T-helper 22 cell (primary cell): ENCODE measurements at regions not wholly inside any gene's neighbourhood (a gene's known extent, or its start where the extent isn't known, plus 50 kb on each side); places are given as distances from the start of the nearest gene placed in this dataset.
"Not testable (repeated sequence)": the region's sequence is repeated elsewhere in the genome, so short reads cannot be mapped to it uniquely, and the experiment has no call there.

ENCODE experiments used
- DNase-seq: peaks from one replicate; pipeline ENCODE4 v3.0.0-alpha.2; 2020; ENCODE audit warnings: low read depth

GRCh38 chr1:87958201-87958600 is 629.5 kb downstream of the LMO4 start:
- no peak for DNase-seq

DNA sequence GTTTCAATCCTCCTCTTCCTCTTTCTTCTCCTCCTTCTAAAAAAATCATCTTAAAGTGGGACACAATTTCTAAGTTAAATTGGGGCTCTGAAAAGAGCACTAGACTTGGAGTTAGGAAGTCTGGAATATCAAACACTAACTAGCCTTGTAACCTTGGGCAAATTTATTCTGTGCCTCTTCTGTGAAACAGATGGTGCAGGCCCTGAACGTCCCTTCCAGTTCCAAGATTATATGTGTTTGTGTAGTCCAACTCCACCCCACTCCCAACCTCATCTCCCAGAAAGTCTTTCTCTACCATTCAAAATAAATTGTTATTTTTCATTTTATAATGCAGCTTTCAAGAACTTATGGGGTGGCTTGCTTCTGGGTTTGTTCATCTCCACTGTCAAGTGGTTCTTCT is 630.0 kb downstream of the LMO4 start:
- DNase-seq = no peak

DNA sequence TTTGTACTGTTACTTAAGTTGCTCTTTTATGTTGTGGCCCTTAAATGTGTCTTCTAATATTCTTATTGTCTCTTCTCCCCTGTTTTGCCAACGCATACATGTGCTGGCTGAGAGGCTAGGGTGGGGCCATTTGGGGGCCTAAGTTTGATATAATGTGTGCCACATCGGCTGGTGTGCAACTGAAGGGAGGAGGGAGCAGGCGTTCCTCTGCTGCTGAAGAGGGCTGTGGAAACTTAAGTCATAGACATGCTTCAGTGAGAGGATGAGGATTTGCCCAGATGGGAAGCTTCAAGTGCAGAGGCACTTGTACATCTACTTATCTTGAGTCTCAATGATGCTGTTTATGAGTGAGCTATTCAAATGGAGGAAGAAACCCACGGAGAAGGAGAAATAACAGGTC is 630.6 kb downstream of the LMO4 start:
- no peak for DNase-seq

- no peak for DNase-seq
These were observed 633.3 kb downstream of the LMO4 start for GRCh38 chr1:87961992-87962391.

GRCh38 chr1:87963556-87963955 is 634.9 kb downstream of the LMO4 start:
- DNase-seq = no peak

GRCh38 chr1:87965193-87965592 is 636.5 kb downstream of the LMO4 start:
- no peak for DNase-seq

- no peak for DNase-seq
These were observed 639.7 kb downstream of the LMO4 start for GRCh38 chr1:87968197-87968955.

DNA sequence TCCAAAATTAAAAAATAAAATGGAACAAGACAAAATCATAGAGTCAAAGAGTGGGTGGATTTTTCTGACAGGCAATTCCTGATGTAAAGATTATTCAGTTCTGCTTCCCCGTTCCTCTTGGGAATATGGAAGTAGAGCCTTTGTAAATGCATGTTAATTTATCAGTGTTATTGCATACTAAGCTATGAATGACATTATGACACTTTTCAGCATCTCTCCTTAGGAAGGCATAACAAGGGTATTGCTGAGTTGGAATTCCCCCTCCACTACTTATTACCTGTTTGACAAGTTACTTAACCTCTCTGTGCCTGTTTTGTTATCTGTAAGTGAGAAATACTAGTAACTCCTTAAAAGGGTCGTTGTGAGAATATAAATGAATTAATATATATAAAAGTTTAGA is 640.4 kb downstream of the LMO4 start:
- no peak for DNase-seq

- no peak for DNase-seq
These were observed 644.1 kb downstream of the LMO4 start for GRCh38 chr1:87972811-87973210.

GRCh38 chr1:87973896-87974295 is 645.2 kb downstream of the LMO4 start:
- DNase-seq = no peak

GRCh38 chr1:87976316-87976715 is 647.6 kb downstream of the LMO4 start:
- no peak for DNase-seq

GRCh38 chr1:87977145-87977544 is 648.5 kb downstream of the LMO4 start:
- DNase-seq = no peak

DNA sequence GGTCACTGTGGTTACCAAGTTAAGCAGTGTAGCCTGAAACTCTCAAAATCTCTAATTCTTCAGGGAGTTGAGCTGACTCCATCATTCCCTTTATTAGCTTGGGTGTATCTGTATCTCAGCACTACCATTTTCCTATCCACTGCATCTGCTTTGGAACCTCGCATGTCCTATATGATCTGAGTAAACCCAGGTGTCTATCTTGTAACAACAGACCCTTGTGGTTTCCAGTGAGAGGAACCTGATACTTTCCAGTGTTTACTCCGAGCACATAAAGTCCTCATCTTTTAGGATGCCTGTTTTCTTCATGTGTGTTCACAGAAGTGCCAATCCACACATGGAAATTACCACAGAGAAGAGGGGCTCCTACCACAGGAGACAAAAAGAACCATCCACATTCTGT is 650.4 kb downstream of the LMO4 start:
- DNase-seq = no peak

GRCh38 chr1:87980494-87980893 is 651.8 kb downstream of the LMO4 start:
- DNase-seq = no peak

DNA sequence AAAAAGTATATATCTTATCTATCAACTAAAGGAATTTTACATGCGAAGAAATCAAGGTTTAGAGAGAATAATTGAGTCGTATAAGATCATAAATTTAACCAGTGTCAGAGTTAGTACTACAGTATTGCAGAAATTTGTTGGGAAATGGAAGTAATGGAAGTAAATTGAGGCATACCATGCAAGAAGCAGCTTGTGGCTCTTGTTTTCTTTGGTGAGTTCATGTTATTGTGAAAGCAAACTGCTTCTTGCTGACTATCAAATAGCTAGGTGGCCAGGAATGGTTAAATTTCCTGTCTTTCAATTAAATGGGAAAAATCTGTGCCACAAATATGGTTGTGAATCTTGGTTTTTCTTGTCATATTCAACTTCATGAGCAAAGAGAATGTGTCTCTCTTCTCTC is 652.7 kb downstream of the LMO4 start:
- DNase-seq = no peak

GRCh38 chr1:87981810-87982209 is 653.1 kb downstream of the LMO4 start:
- no peak for DNase-seq

GRCh38 chr1:87983841-87984240 is 655.2 kb downstream of the LMO4 start:
- no peak for DNase-seq

GRCh38 chr1:87985071-87985470 is 656.4 kb downstream of the LMO4 start:
- DNase-seq = no peak

DNA sequence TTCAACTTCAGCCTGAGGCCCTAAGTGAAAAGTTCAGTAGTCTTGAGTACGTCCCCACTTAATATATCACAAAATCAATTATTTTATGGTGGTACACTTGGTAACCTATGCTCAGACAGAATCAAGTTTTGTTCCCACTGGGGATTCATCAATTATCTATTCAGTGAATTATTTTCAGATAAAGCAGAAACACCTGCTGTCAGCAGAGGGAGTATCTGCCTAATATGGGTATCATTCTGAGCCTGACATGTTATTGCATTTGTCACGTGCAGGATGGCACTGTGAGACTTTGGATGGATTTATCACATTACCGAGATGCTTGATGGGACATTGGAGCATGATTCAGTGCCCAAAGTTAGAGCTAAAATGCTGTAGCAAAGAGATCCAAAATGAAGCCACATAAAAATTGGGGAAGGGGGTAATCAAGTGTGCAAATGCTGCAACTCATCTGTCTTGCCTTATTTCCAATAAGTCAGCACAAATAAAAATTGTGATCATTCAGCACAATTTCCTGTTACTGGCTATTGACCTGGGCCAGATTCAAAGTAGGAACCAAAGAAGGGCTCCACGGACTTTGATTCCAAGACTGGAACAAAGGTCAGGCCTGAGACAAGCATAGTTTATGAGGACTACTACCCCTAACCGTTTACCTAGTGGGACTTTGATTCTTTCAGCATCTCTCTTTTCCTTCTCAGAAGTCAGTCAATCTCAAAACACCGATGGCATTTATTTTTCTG is 657.6 kb downstream of the LMO4 start:
- DNase-seq = no peak

- no peak for DNase-seq
These were observed 660.7 kb downstream of the LMO4 start for GRCh38 chr1:87989346-87989745.

DNA sequence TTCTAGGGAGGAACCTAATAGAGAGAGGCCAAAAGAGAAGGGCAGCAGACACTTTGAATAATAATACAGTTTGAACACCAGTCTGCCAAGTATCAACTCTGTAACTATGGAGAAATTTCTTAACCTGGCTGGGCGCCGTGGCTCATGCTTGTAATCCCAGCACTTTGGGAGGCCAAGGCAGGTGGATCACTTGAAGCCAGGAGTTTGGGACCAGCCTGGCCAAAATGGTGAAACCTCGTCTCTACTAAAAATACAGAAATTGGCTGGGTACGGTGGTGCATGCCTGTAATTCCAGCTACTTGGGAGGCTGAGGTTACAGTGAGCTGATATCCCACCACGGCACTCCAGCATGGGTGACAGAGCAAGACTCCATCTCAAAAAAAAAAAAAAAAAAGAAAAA is 663.9 kb downstream of the LMO4 start:
- DNase-seq = not testable (repeated sequence)

GRCh38 chr1:87993051-87993450 is 664.4 kb downstream of the LMO4 start:
- DNase-seq = no peak

- DNase-seq = no peak
These were observed 671.2 kb downstream of the LMO4 start for GRCh38 chr1:87999852-88000251.

GRCh38 chr1:88001460-88001859 is 672.8 kb downstream of the LMO4 start:
- no peak for DNase-seq
